Activated B cell treated with CpG ODN at 0.5 μM for 24 hours (primary cell): ENCODE measurements at regions not wholly inside any gene's neighbourhood (a gene's known extent, or its start where the extent isn't known, plus 50 kb on each side); places are given as distances from the start of the nearest gene placed in this dataset.

Source experiments
- ATAC-seq: fragments of 200-7000 bp; cut with Tn5 transposase; one replicate; pipeline ENCODE4 v1.10.0; 2021; ENCODE audit warnings: low read depth, mild to moderate bottlenecking, moderate library complexity
- CTCF ChIA-PET: fragments of 350-600 bp; sonication (Branson Sonifier 250); formaldehyde crosslinking; loops from one replicate; lab custom pipeline; 2021; ENCODE audit warnings: antibody characterized with exemption; lab: Charles Lee
- POLR2A ChIA-PET: fragments of 350-600 bp; sonication (Branson Sonifier 250); formaldehyde crosslinking; loops from one replicate; lab custom pipeline; 2021; ENCODE audit warnings: antibody characterized with exemption; lab: Charles Lee
- DNase-seq: peaks from one replicate; pipeline ENCODE4 v3.0.0; 2022
- H3K27ac Mint-ChIP-seq: one replicate; pipeline ENCODE4 v1.8.0; 2020; ENCODE audit warnings: mixed read lengths
- H3K27me3 Mint-ChIP-seq: one replicate; pipeline ENCODE4 v1.8.0; 2021; ENCODE audit warnings: mixed read lengths
- H3K36me3 Mint-ChIP-seq: one replicate; pipeline ENCODE4 v1.8.0; 2021; ENCODE audit warnings: low read depth, mixed read lengths
- H3K4me1 Mint-ChIP-seq: one replicate; pipeline ENCODE4 v1.8.0; 2021; ENCODE audit warnings: mixed read lengths
- H3K4me3 Mint-ChIP-seq: one replicate; pipeline ENCODE4 v1.8.0; 2020; ENCODE audit warnings: mild to moderate bottlenecking, mixed read lengths
- H3K9me3 Mint-ChIP-seq: one replicate; pipeline ENCODE4 v1.8.0; 2020; ENCODE audit warnings: mixed read lengths
- intact Hi-C: fragments of 100-400 bp; cut with micrococcal nuclease; formaldehyde crosslinking; loops from one replicate; pipeline ENCODE4 v1.15.1; 2024
- TF ChIP-seq, protein P1 (sequence below): fragments of 200-600 bp; IDR thresholded peaks from one replicate; pipeline ENCODE4 v1.8.0; 2022; ENCODE audit warnings: antibody characterized with exemption, mild to moderate bottlenecking

DNA sequence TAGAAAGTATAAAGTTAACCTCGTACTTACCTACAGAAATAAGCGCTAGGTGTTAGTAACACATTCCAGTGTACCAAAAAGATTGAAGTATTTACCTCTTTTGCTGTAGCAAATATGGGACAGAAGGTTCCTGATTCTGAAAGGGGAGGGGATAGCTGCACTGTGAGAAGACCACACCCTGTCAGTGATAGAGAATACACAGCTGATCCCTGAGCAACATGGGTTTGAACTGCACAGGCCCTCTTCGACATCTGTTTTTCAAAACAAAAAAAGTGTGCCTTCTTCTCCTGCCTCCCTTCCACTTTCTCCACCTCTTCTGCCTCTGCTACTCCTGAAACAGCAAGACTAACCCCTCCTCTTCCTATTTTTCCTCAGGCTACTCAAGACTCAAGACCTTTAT, 201.8 kb upstream of the SLIT2 start:
- Mint-ChIP-seq H3K9me3 (peaks cover 3% of the 10 kb centered on the region), H3K4me1 (no peaks in the 10 kb centered on the region), H3K27me3 (no peaks in the 10 kb centered on the region), H3K27ac (no peak overlapping the region), H3K4me3 (no peak overlapping the region), H3K36me3 (no peaks in the 10 kb centered on the region)
- TF ChIP-seq, protein P1, sequence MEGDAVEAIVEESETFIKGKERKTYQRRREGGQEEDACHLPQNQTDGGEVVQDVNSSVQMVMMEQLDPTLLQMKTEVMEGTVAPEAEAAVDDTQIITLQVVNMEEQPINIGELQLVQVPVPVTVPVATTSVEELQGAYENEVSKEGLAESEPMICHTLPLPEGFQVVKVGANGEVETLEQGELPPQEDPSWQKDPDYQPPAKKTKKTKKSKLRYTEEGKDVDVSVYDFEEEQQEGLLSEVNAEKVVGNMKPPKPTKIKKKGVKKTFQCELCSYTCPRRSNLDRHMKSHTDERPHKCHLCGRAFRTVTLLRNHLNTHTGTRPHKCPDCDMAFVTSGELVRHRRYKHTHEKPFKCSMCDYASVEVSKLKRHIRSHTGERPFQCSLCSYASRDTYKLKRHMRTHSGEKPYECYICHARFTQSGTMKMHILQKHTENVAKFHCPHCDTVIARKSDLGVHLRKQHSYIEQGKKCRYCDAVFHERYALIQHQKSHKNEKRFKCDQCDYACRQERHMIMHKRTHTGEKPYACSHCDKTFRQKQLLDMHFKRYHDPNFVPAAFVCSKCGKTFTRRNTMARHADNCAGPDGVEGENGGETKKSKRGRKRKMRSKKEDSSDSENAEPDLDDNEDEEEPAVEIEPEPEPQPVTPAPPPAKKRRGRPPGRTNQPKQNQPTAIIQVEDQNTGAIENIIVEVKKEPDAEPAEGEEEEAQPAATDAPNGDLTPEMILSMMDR = no peak
- POLR2A ChIA-PET = no interaction called here
- intact Hi-C loops = no loop called here
- DNase-seq (no peak), ATAC-seq (no peak)
- CTCF ChIA-PET = no interaction called here

DNA sequence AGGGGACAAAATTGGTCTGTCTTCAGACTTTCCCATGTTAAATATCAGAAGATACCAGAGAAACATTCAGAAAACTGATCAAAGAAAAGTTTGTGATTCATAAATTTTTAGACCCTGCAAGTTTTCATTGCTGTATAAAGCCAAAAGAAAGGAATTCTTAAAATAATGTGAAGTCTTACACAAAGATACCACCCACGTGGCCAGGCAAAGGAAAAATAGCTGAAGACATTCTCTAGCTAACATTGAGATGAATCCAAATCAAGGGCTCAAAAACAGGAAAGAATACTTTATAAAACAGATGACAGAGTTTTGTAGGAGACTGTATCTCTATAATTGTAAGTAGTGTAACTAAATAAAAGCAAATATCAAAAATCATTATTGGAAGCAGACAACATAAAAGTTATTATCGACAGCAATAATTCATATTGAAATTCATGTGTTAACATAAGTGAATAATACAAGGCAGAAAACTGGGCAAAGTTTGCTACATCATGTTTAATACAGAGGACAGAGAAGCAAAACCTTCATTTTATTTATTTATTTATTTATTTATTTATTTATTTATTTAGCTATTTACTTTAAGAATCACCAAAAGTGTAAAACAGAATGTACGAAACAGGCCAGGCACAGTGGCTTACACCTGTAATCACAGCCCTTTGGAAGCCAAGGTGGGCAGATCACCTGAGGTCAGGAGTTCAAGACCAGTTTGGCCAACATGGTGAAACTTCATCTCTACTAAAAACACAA, 204.6 kb upstream of the SLIT2 start:
- no peak overlapping the region for H3K27ac Mint-ChIP-seq
- DNase-seq = no peak
- H3K36me3 Mint-ChIP-seq = no peaks in the 10 kb centered on the region
- no peak overlapping the region for H3K4me3 Mint-ChIP-seq
- CTCF ChIA-PET = no interaction called here
- no peaks in the 10 kb centered on the region for H3K9me3 Mint-ChIP-seq
- intact Hi-C loops = no loop called here
- no peaks in the 10 kb centered on the region for H3K27me3 Mint-ChIP-seq
- H3K4me1 Mint-ChIP-seq = no peaks in the 10 kb centered on the region
- TF ChIP-seq, protein P1 = no peak
- POLR2A ChIA-PET = no interaction called here
- no peak for ATAC-seq

DNA sequence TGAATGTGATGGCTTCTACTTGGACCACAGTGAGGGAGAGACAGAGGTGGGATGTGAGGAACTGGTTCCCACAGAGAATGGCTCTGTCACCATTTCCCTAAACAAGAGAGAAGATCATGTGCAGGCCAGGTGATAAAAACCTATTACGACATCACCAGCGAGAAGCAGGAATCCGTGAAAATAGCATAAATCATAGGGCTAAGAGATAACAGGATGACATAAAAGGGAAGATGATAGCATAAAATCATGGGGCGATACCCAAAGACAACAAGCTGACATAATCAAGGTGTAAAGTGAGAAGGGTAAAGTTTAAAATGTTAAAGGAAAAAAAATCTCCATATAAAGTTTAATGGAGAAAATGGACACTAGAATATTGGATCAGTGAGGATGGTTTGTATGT, 205.5 kb upstream of the SLIT2 start:
- Mint-ChIP-seq H3K4me3 (no peak overlapping the region), H3K27ac (no peak overlapping the region), H3K36me3 (no peaks in the 10 kb centered on the region), H3K4me1 (no peaks in the 10 kb centered on the region), H3K27me3 (no peaks in the 10 kb centered on the region), H3K9me3 (no peaks in the 10 kb centered on the region)
- TF ChIP-seq, protein P1 = no peak
- no peak for ATAC-seq
- intact Hi-C loops = no loop called here
- CTCF ChIA-PET = no interaction called here
- no peak for DNase-seq
- POLR2A ChIA-PET = no interaction called here

DNA sequence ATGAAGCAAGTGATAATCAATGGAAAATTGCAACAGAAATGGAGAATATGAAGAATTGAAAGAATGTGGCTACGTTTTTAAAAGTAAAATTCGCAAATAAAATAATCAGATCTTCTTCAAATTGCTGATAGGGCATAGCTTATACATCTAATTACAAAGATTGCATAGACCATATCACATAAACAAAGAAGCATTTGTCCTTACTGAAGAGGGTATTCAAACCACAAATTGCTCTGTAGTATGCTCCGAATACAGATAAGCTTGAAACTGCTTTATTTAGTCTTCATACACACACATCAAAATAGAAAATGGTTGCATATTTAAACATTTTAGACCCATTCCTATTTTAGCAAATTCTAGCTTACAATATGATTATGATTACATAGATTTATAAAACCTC, 206.7 kb upstream of the SLIT2 start:
- DNase-seq (no peak), ATAC-seq (no peak)
- no peaks in the 10 kb centered on the region for H3K36me3 Mint-ChIP-seq
- no peak overlapping the region for H3K4me3 Mint-ChIP-seq
- ChIA-PET POLR2A (no interaction called here), CTCF (no interaction called here)
- H3K27ac Mint-ChIP-seq = no peak overlapping the region
- H3K4me1 Mint-ChIP-seq = no peaks in the 10 kb centered on the region
- no peaks in the 10 kb centered on the region for H3K9me3 Mint-ChIP-seq
- no peaks in the 10 kb centered on the region for H3K27me3 Mint-ChIP-seq
- intact Hi-C loops = no loop called here
- TF ChIP-seq, protein P1 = no peak

DNA sequence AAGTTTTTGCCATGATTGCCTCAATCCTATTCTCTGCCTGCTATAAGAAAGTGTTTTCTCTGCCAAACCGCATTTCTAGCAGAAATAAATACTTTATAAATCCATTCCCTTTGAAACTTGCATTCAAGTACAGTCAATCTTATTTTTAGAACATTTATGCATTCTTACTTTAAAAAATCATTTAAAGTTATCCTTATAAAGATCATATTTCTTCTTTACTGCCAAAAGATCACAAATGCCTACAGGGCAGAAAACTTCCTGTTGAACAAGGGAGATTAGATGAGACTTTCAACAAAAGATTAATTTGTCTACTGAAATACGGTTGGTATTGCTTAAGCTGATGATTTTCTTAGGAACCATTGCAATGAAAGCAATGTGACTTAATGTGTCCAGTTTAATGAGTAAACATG, 207.2 kb upstream of the SLIT2 start:
- POLR2A ChIA-PET = no interaction called here

More for the DNA sequence above, 207.2 kb upstream of the SLIT2 start:
- TF ChIP-seq, protein P1 = no peak
- intact Hi-C loops = no loop called here
- Mint-ChIP-seq H3K36me3 (no peaks in the 10 kb centered on the region), H3K4me3 (no peak overlapping the region), H3K27ac (no peak overlapping the region), H3K4me1 (no peaks in the 10 kb centered on the region), H3K9me3 (no peaks in the 10 kb centered on the region), H3K27me3 (no peaks in the 10 kb centered on the region)
- DNase-seq = no peak
- CTCF ChIA-PET = no interaction called here
- ATAC-seq = no peak
